ENCODE measurements at regions not wholly inside any gene's neighbourhood (a gene's known extent, or its start where the extent isn't known, plus 50 kb on each side); places are given as distances from the start of the nearest gene placed in this dataset.
A peak's percentile ranks its signal among the peaks of the same experiment; 100 is the strongest.

GRCh38 chr5:125398466-125398865, 652.0 kb upstream of the ZNF608 start:
- DNase-seq = no peak

GRCh38 chr5:125399885-125400284, 653.4 kb upstream of the ZNF608 start:
- DNase-seq = no peak

- DNase-seq = no peak
These were observed 655.5 kb upstream of the ZNF608 start for GRCh38 chr5:125401724-125402622.

- no peak for DNase-seq
These were observed 656.3 kb upstream of the ZNF608 start for GRCh38 chr5:125402787-125403186.

- DNase-seq = no peak
These were observed 657.6 kb upstream of the ZNF608 start for GRCh38 chr5:125404056-125404455.

GRCh38 chr5:125408448-125409233, 662.2 kb upstream of the ZNF608 start:
- DNase-seq = peak; percentile 92

- peak; percentile 53 for DNase-seq
These were observed 662.9 kb upstream of the ZNF608 start for GRCh38 chr5:125409234-125409860.

- DNase-seq = no peak
These were observed 663.6 kb upstream of the ZNF608 start for GRCh38 chr5:125409861-125410536.

GRCh38 chr5:125410537-125411070, 664.2 kb upstream of the ZNF608 start:
- peak; percentile 82 for DNase-seq

GRCh38 chr5:125411071-125411743, 664.8 kb upstream of the ZNF608 start:
- DNase-seq = peak; percentile 71

- DNase-seq = peak; percentile 40
These were observed 665.5 kb upstream of the ZNF608 start for GRCh38 chr5:125411744-125412560.

GRCh38 chr5:125412561-125413495, 666.4 kb upstream of the ZNF608 start:
- DNase-seq = peak; percentile 77

- no peak for DNase-seq
These were observed 667.2 kb upstream of the ZNF608 start for GRCh38 chr5:125413496-125414274.

- DNase-seq = no peak
These were observed 668.7 kb upstream of the ZNF608 start for GRCh38 chr5:125415126-125415525.

GRCh38 chr5:125416055-125416454, 669.6 kb upstream of the ZNF608 start:
- DNase-seq = no peak

GRCh38 chr5:125421006-125421405, 674.6 kb upstream of the ZNF608 start:
- no peak for DNase-seq

GRCh38 chr5:125422342-125422741, 675.9 kb upstream of the ZNF608 start:
- no peak for DNase-seq

- DNase-seq = no peak
These were observed 678.1 kb upstream of the ZNF608 start for GRCh38 chr5:125424402-125425141.
